SIG-M5 treated with dmso at 0.1 percent for 504 hours (cell line): ENCODE measurements at regions not wholly inside any gene's neighbourhood (a gene's known extent, or its start where the extent isn't known, plus 50 kb on each side); places are given as distances from the start of the nearest gene placed in this dataset.

ENCODE experiments used
- DNase-seq: peaks from one replicate; lab custom pipeline; 2025; ENCODE audit not compliant: unreplicated experiment; lab: John Stamatoyannopoulos, UW

DNA sequence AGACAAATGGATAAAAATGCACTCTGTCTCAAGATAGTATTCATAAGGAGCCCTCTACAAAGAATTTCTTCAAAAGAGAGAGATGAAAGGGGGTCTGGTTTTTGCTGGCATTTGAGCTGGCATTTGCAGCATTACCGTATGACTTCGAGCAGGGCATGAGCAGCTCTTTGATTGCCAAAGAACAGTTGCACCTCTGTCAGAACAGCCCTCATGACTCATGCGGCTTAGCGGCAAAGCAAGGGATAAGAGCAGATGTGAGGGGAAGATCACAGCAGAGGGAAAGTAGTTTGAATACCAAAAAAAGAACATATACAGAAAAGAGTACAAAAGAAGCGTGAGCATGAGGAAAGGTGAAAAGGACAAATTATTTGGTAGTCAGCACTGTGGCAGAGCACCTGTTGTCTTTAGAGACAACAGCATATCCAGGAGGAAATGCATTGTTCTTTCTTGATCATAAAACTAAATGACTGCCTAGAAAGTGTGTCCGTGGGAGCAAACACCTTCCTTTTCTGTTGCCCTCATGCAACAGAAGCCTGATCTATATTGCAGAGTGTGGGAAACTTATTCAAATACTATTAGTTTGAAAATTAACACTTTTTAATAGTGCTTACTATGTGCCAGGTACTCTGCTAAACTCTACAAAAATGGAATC lies 80.5 kb upstream of the SLC24A5 start:
- no peak for DNase-seq

DNA sequence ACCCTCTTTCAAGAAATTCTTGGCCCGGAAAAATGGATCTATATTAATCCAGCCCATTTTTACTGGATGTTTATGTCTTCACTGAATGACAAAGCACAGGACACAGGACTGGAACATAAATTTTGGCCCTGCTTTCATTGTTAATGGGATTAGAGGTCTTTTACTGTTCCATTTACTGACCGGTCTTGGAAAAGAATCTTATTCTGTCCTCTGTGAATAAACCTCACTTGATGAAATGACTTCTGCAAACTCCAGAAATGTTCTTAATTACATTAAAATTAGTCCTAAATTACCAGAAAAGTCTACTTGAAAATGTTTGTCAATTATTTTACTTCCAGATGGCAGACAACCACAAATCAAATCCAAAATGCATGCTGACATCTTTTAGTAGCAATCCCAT lies 79.3 kb upstream of the SLC24A5 start:
- no peak for DNase-seq

DNA sequence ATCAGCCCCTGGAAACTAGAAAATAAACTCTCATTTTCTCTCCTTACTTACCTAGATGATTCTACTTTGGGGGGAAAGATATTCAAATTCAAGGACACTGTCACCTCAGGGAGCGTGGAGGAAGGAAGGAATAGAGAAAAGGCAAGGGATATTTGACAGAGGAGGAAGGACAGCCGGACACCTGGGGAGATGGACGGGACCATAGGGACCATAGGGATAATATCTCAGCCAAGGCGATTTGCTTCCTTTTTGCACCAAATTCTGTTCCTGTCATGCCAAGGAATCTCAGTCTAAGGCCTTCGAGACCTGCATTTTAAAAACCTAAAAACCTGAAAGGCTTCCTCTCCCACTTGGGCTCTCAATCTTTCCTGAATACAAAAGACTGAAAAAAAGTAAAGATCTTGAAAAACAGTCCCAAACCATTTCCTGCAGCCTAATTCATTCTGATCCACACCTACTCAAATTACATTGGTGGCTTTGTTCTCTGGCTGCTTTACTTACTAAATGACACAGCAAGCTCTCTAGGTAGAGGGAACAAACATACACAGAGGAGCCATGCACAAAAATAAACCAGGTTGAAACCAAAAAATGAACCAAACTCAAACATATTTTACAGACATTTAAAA lies 73.9 kb upstream of the SLC24A5 start:
- DNase-seq, result no peak

DNA sequence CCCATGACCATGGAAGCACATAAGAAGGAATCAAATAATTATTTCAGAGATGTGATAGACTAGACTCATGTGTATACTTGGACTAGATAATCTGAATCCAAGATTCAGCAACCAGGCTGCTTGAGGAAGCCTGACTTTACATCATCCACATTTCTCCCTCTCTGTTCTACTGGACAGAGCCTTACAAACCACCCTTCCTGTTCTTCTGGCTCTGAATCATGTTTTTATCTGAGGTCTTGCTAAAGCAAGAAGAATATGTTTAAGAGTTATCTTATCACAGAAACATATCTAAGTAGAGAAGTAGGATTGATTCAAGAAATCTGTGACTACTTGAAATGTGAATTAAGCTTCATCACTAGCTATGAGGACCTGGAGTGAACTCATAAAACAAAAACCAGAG lies 71.1 kb upstream of the SLC24A5 start:
- no peak for DNase-seq

DNA sequence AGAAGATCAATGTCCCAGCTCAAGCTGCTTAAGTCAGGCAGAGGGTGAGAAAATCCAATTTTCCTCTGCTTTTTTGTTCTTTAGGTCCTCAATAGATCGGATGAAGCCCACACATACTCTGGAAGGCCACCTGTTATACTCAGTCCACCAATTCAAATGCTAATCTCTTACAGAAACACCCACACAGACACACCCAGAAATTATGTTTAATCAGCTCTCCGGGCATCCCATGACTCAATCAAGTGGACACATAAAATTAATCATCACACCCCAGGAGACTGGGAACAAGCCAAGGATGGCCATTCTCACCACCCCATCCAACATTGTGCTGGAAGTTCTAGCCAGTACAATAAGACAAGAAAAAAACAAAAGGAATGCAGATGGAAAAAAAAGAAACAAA lies 67.8 kb upstream of the SLC24A5 start:
- DNase-seq, result no peak

DNA sequence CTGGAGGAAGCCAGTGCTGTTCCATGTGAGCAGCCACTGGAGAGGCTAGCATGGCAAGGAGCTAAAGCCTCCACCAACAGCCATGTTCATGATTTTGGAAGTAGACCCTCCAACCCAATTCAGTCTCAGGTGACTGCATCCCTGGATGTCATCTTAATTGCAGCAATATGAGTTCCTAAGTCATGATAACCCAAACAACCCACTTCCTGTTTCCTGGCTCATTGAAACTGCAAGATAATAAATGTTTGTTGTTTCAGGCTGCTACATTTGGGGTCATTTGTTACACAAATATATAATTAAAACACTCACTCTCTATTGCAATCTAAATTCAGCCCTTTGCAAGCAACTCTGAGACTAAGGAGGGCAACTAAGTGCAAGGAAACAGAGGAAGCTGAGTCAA lies 62.4 kb upstream of the SLC24A5 start:
- no peak for DNase-seq

DNA sequence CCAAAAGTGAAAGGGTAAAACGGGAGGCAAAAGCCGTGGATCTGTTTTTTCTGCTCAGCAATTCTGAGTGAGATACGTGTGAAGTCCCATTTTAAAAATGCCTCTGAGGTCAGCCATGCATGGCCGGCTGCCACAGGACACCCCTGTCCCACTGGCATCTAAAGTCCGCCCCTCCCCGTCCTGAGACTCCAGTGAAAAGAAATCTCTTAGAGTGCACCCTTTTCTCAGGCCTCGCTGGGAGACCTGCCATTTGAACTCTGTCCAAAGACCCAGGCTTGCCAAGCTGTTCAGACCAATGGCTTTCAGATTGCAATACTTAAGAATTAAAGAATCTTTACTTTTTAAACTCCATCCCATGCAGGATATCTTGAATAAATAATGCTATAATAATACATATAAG lies 61.0 kb upstream of the SLC24A5 start:
- DNase-seq, result no peak

DNA sequence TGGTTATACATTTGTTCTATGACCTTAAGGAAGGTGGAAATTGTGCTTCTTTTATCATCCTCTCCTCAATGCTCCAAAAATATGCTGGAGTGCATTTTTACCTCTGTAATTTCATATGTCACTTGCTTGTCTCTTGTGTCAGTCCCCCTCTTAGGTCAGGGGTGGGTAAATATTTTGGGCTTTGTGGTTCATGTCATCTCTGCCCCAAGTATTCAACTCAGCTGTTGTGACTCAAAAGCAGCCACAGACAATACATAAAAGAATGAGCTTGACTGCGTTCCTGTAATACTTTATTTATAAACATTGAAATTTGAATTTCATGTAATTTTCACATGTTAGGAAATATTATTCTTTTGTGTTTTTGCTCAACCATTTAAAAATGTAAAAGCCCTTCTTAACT lies 60.4 kb upstream of the SLC24A5 start:
- no peak for DNase-seq

DNA sequence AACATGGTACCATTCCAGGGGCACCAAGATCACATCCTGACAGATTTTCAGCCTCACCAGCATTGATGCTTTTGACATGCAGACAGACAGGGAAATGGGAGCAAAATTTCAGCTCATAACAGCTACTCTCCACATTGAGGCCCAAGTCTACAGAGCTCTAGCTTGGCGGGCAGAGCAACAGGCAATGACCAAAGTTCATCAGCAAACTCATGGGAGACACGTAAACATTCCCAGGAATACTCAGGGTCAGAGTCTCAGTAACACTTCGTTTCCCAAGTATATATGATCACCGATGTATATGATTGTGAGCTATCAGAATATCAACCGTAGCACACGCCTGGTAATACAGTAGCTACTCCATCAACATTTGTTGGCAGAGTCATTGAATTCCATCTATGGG lies 59.2 kb upstream of the SLC24A5 start:
- DNase-seq, result no peak

DNA sequence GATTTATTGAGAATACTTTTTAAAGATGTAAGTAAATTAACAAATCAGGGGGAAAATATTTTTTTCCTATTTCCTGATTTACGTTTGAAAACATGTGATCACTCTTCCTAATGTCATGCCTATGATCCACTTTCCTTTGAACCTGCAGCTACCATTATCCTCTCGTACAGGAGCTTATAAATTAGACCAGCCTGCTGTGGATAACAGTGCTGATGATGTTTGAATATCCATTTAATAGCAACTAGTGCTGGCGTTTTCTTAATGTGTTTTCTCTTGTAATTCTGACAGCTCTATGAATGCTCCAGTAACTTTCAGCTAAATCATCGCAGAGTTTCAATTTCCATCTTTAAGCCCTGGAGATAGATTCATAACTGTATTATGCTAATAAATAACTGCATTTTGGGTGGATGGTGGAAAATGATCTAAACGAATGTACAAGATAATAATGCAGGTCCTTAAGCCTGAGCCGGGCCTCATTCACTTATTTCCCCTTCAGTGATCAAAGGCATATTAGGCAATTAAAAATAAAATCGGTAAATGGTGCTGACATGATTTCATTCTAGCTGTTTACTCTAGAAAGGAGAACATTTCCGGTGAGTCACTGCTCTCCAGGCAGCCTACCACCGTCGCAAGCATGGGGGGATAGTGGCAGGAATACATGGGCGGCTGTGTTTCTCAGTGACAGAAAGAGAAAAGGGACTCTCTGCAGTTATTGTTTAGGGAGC lies 58.5 kb upstream of the SLC24A5 start:
- DNase-seq, result no peak

DNA sequence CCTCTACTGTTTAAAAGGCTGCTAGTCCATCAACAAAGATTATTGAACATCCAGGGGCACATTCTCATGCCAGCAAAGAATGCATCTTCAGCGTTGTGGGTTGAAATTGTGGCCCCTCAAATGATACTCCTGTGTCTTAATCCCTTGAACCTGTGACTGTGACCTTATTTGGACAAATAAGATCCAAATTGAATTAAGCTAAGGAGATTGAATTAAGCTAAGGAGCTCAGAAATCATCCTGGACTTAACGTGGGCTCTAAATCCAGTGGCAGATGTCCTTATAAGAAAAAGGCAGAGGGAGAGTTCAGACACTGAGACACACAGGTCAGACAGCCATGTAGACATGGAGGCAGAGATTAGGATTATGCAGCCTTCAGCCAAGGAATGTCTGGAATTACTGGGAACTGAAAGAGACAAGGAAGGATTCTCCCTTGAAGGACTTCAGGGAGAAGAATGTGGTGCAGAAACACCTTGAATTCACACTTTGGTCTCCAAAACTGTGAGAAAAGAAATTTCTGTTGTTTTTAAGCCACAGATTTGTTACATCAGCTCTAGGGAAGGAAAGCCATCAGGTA lies 57.3 kb upstream of the SLC24A5 start:
- DNase-seq, result no peak

DNA sequence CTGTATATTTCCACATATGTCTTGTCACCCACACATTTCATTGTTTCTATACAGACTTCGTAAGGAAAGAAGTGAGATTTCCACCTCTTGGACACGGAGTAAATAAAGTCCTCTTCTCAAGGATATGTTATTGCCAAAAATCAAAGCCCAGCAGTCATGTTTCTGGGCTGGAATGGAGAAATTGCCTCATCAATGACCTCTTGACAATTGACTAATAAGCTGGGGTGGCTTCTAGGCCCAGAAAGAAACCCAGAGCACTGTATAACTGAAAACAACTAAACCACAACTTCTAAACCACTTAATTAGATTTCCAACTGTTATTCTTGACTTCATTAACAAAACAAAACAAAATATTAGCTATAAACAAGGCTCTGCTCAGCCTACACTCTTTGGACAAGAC lies 56.4 kb upstream of the SLC24A5 start:
- DNase-seq, result no peak

DNA sequence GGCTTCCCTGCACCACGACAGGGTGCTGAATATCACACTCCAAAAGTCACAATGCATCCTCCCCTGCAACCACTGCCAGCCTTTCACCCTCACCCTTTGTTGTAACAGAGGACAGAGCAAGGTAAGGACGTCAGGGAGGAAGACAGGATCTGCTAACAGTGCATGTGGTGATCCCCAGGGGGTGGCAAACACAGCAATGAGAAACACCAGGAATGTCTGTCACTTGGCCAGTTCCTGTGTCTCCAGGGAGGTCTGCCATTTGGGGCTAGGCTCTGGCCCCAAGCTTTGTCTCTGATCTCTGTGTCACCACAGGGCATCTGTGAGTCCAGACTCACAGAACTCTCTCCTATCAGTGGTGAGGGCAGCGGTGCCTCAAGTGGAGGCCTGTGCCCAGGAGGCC lies 54.3 kb upstream of the SLC24A5 start:
- DNase-seq, result no peak
